HG02588 (cell line): ENCODE measurements at regions not wholly inside any gene's neighbourhood (a gene's known extent, or its start where the extent isn't known, plus 50 kb on each side); places are given as distances from the start of the nearest gene placed in this dataset.

ENCODE experiments used
- ATAC-seq: cut with Tn5 transposase; IDR thresholded peaks from one replicate; pipeline ENCODE4 v1.9.1; 2021; ENCODE audit warnings: mild to moderate bottlenecking, moderate library complexity; ENCODE audit not compliant: unreplicated experiment

GRCh38 chr5:114237766-114238165 lies 124.1 kb upstream of the KCNN2 start:
- ATAC-seq = no peak

- no peak for ATAC-seq
Observed at GRCh38 chr5:114238771-114239313, 123.0 kb upstream of the KCNN2 start.

- ATAC-seq = no peak
Observed at GRCh38 chr5:114243281-114243971, 118.4 kb upstream of the KCNN2 start.

- ATAC-seq = no peak
Observed at GRCh38 chr5:114243972-114244317, 117.9 kb upstream of the KCNN2 start.

- ATAC-seq = no peak
Observed at GRCh38 chr5:114249823-114250222, 112.0 kb upstream of the KCNN2 start.

- ATAC-seq = no peak
Observed at GRCh38 chr5:114250536-114250935, 111.3 kb upstream of the KCNN2 start.

- ATAC-seq = no peak
Observed at GRCh38 chr5:114252226-114252625, 109.6 kb upstream of the KCNN2 start.

GRCh38 chr5:114255260-114255659 lies 106.6 kb upstream of the KCNN2 start:
- ATAC-seq = no peak

GRCh38 chr5:114261989-114262388 lies 99.9 kb upstream of the KCNN2 start:
- no peak for ATAC-seq

- ATAC-seq = no peak
Observed at GRCh38 chr5:114265432-114266060, 96.3 kb upstream of the KCNN2 start.

GRCh38 chr5:114266374-114266773 lies 95.5 kb upstream of the KCNN2 start:
- no peak for ATAC-seq

- no peak for ATAC-seq
Observed at GRCh38 chr5:114296191-114296590, 65.7 kb upstream of the KCNN2 start.

GRCh38 chr5:114297915-114298314 lies 64.0 kb upstream of the KCNN2 start:
- ATAC-seq = no peak

GRCh38 chr5:114305402-114306207 lies 56.3 kb upstream of the KCNN2 start:
- ATAC-seq = no peak

- ATAC-seq = no peak
Observed at GRCh38 chr5:114308017-114308416, 53.9 kb upstream of the KCNN2 start.

- no peak for ATAC-seq
Observed at GRCh38 chr5:114308508-114308907, 53.4 kb upstream of the KCNN2 start.

- no peak for ATAC-seq
Observed at GRCh38 chr5:114310666-114311065, 51.2 kb upstream of the KCNN2 start.

- ATAC-seq = no peak
Observed at GRCh38 chr5:114311281-114311680, 50.6 kb upstream of the KCNN2 start.

- no peak for ATAC-seq
Observed at GRCh38 chr5:114311968-114312367, 49.9 kb upstream of the KCNN2 start.
